Panc1 (cell line): ENCODE measurements at regions not wholly inside any gene's neighbourhood (a gene's known extent, or its start where the extent isn't known, plus 50 kb on each side); places are given as distances from the start of the nearest gene placed in this dataset.

Experiments
- POLR2AphosphoS5 ChIP-seq: IDR thresholded peaks from 2 replicates; pipeline ENCODE4 v1.6.1; 2012; ENCODE audit warnings: mild to moderate bottlenecking, low read depth, low read length, moderate library complexity
- TCF7L2 ChIP-seq: IDR thresholded peaks from 2 replicates; pipeline ENCODE4 v1.6.1; 2011; ENCODE audit warnings: mild to moderate bottlenecking, low read depth, low read length, inconsistent platforms
- TF ChIP-seq, protein P1 (sequence below): fragments of 450-650 bp; IDR thresholded peaks from 2 replicates; pipeline ENCODE4 v1.5.1; 2017; ENCODE audit warnings: mild to moderate bottlenecking

DNA sequence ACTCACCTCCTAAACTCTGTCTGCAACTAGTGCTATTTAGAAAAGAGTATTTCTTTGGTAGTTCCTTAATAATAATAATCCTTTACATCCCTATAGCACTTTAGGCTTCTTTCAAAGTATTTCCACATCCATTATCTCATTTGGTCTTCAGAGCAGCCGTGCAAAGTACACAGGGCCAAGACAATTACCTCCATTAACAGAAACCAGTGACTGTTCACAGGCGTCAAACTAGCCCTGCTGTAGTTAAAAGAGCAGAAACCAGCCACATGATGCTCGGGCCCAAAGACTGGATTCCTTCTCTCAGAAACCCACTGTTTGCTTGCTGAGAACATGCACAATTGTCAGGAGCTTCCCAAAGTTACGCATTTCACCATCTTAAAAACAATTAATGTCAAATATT, 396.0 kb upstream of the DAB1 start:
- TF ChIP-seq TCF7L2 = no peak
- TF ChIP-seq, protein P1, sequence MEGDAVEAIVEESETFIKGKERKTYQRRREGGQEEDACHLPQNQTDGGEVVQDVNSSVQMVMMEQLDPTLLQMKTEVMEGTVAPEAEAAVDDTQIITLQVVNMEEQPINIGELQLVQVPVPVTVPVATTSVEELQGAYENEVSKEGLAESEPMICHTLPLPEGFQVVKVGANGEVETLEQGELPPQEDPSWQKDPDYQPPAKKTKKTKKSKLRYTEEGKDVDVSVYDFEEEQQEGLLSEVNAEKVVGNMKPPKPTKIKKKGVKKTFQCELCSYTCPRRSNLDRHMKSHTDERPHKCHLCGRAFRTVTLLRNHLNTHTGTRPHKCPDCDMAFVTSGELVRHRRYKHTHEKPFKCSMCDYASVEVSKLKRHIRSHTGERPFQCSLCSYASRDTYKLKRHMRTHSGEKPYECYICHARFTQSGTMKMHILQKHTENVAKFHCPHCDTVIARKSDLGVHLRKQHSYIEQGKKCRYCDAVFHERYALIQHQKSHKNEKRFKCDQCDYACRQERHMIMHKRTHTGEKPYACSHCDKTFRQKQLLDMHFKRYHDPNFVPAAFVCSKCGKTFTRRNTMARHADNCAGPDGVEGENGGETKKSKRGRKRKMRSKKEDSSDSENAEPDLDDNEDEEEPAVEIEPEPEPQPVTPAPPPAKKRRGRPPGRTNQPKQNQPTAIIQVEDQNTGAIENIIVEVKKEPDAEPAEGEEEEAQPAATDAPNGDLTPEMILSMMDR = no peak
- TF ChIP-seq POLR2AphosphoS5 = no peak
